Effector memory CD8-positive, alpha-beta T cell (primary cell): ENCODE measurements at regions not wholly inside any gene's neighbourhood (a gene's known extent, or its start where the extent isn't known, plus 50 kb on each side); places are given as distances from the start of the nearest gene placed in this dataset.

Source experiments
- ATAC-seq: fragments of 150-1000 bp; cut with Tn5 transposase; replicated peaks from 2 replicates; pipeline ENCODE4 v1.10.0; 2021; ENCODE audit warnings: mild to moderate bottlenecking, moderate library complexity
- DNase-seq, 3 experiments: peaks; one replicate each; pipeline ENCODE4 v3.0.0; 2021
- H3K27ac Mint-ChIP-seq, 2 donors: one replicate each; pipeline ENCODE4 v1.8.0; 2022; ENCODE audit warnings: mild to moderate bottlenecking in 2 of 2, mixed read lengths in 2 of 2, moderate library complexity in 2 of 2
- H3K27me3 Mint-ChIP-seq, 2 donors: one replicate each; pipeline ENCODE4 v1.8.0; 2022; ENCODE audit warnings: mixed read lengths in 2 of 2
- H3K36me3 Mint-ChIP-seq: one replicate; pipeline ENCODE4 v1.8.0; 2022; ENCODE audit warnings: mild to moderate bottlenecking, moderate library complexity, mixed read lengths; ENCODE audit not compliant: insufficient read depth
- H3K4me1 Mint-ChIP-seq, 2 donors: one replicate each; pipeline ENCODE4 v1.8.0; 2022; ENCODE audit warnings: low read depth in 2 of 2, mixed read lengths in 2 of 2
- H3K4me3 Mint-ChIP-seq, 2 donors: one replicate each; pipeline ENCODE4 v1.8.0; 2022; ENCODE audit warnings: mild to moderate bottlenecking in 2 of 2, mixed read lengths in 2 of 2, moderate library complexity in 2 of 2
- H3K9me3 Mint-ChIP-seq, 2 donors: one replicate each; pipeline ENCODE4 v1.8.0; 2022; ENCODE audit warnings: mixed read lengths in 2 of 2

DNA sequence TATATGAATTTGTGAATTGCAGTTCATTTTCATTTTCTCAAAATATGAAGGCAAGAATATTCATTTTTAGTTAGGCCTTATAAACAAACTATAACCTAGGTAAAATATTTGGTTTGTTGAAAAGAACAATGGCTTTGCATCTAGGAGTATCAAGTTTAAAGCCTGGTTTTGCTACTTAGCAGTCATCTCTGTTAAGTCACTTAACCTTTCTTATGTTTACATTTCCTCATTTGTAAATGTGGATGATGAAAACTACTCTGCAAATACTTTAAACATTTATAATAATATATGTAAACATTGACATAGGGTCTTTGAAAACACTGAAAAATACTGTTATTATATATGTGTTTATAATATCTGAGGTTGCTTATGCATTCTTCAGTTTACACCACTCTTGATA lies 135.5 kb downstream of the CENPW start:
- Mint-ChIP-seq H3K9me3 (peaks cover 2 to 11% of the 10 kb centered on the region in 2 donors), H3K4me1 (no peaks in the 10 kb centered on the region), H3K27ac (no peak overlapping the region), H3K27me3 (no peaks in the 10 kb centered on the region), H3K4me3 (no peak overlapping the region), H3K36me3 (no peaks in the 10 kb centered on the region)
- DNase-seq (no peak), ATAC-seq (no peak)

GRCh38 chr6:126477678-126478077 lies 137.8 kb downstream of the CENPW start:
- Mint-ChIP-seq H3K27me3 (no peaks in the 10 kb centered on the region), H3K4me3 (no peak overlapping the region), H3K9me3 (peaks cover 0 to 2% of the 10 kb centered on the region in 2 donors), H3K36me3 (no peaks in the 10 kb centered on the region), H3K27ac (no peak overlapping the region), H3K4me1 (no peaks in the 10 kb centered on the region)
- DNase-seq (no peak), ATAC-seq (no peak)

- Mint-ChIP-seq H3K4me3 (no peak overlapping the region), H3K4me1 (no peaks in the 10 kb centered on the region), H3K27ac (no peak overlapping the region), H3K36me3 (no peaks in the 10 kb centered on the region), H3K27me3 (no peaks in the 10 kb centered on the region), H3K9me3 (peaks cover 0 to 2% of the 10 kb centered on the region in 2 donors)
- DNase-seq = no peak
- no peak for ATAC-seq
Measured at GRCh38 chr6:126480268-126480667, 140.4 kb downstream of the CENPW start.

DNA sequence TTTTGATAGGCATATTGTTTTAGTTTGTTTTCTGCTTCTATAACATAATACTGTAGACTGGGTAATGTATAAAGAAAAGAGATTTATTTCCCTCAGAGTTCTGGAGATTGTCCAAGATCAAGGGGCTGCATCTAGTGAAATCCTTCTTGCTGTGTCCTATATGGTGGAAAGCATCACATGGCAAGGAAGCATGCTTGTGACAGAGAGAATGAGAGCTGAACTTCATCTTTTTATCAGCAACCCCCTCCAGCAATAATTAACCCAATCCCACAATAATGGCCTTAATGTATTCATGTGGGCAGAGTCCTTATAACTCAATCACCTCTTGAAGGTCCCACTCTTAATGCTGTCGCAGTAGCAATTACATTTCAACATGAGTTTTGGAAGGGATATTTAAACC lies 141.4 kb downstream of the CENPW start:
- no peak overlapping the region for H3K4me3 Mint-ChIP-seq
- no peaks in the 10 kb centered on the region for H3K4me1 Mint-ChIP-seq
- H3K36me3 Mint-ChIP-seq = no peaks in the 10 kb centered on the region
- H3K9me3 Mint-ChIP-seq = peaks cover 0 to 2% of the 10 kb centered on the region in 2 donors
- ATAC-seq = no peak
- no peak for DNase-seq
- no peak overlapping the region for H3K27ac Mint-ChIP-seq
- no peaks in the 10 kb centered on the region for H3K27me3 Mint-ChIP-seq

DNA sequence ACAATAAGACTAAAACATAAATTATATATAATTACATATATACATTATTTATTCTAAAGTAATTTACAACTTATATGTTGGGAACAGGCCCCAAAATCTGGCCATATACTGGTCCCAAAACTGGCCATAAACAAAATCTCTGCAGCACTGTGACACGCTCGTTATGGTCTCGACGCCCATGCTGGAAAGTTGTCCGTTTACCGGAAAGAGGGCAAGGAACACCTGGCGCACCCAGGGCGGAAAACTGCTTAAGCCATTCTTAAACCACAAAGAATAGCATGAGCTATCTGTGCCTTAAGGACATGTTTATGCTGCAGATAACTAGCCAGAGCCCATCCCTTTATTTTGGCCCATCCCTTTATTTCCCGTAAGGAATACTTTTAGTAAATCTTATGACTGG lies 164.9 kb downstream of the CENPW start:
- no peak for DNase-seq

GRCh38 chr6:126513198-126513597 lies 173.3 kb downstream of the CENPW start:
- peaks cover 5 to 19% of the 10 kb centered on the region in 2 donors for H3K9me3 Mint-ChIP-seq
- ATAC-seq (no peak), DNase-seq (no peak)
- no peaks in the 10 kb centered on the region for H3K27me3 Mint-ChIP-seq
- no peak overlapping the region for H3K4me3 Mint-ChIP-seq
- no peaks in the 10 kb centered on the region for H3K4me1 Mint-ChIP-seq
- H3K36me3 Mint-ChIP-seq = no peaks in the 10 kb centered on the region
- H3K27ac Mint-ChIP-seq = no peak overlapping the region

More for the DNA sequence above, 164.9 kb downstream of the CENPW start:
- ATAC-seq = no peak
- no peak overlapping the region for H3K27ac Mint-ChIP-seq
- no peaks in the 10 kb centered on the region for H3K4me1 Mint-ChIP-seq
- H3K4me3 Mint-ChIP-seq = no peak overlapping the region
- H3K9me3 Mint-ChIP-seq = peaks cover 13 to 29% of the 10 kb centered on the region in 2 donors
- no peaks in the 10 kb centered on the region for H3K36me3 Mint-ChIP-seq
- H3K27me3 Mint-ChIP-seq = no peaks in the 10 kb centered on the region

DNA sequence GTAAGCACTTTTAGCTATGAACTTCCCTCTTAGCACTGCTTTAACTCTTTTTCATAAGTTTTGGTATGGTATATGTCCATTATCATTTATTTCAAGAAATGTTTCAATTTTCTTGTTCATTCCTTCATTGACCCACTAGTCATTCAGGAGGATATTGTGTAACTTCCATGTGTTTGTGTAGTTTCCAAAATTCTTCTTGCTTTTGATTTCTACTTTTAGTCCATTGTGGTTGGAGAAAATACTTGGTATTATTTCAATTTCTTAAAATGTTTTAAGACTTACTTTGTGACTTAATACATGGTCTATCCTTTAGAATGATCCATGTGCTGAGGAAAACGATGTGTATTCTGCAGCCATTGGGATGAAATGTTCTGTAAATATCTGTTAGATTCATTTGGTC lies 176.5 kb downstream of the CENPW start:
- Mint-ChIP-seq H3K4me3 (no peak overlapping the region), H3K36me3 (no peaks in the 10 kb centered on the region), H3K9me3 (peaks cover 2 to 5% of the 10 kb centered on the region in 2 donors), H3K4me1 (no peaks in the 10 kb centered on the region), H3K27ac (no peak overlapping the region), H3K27me3 (no peaks in the 10 kb centered on the region)
- DNase-seq = no peak
- ATAC-seq = no peak

- H3K9me3 Mint-ChIP-seq = no peaks in the 10 kb centered on the region
- ATAC-seq (no peak), DNase-seq (no peak)
- no peaks in the 10 kb centered on the region for H3K36me3 Mint-ChIP-seq
- H3K27me3 Mint-ChIP-seq = no peaks in the 10 kb centered on the region
- no peak overlapping the region for H3K27ac Mint-ChIP-seq
- H3K4me3 Mint-ChIP-seq = no peak overlapping the region
- H3K4me1 Mint-ChIP-seq = no peaks in the 10 kb centered on the region
Measured at GRCh38 chr6:126524811-126525326, 185.0 kb downstream of the CENPW start.

GRCh38 chr6:126526547-126526946 lies 186.6 kb downstream of the CENPW start:
- Mint-ChIP-seq H3K4me1 (no peaks in the 10 kb centered on the region), H3K36me3 (no peaks in the 10 kb centered on the region), H3K9me3 (no peaks in the 10 kb centered on the region)

DNA sequence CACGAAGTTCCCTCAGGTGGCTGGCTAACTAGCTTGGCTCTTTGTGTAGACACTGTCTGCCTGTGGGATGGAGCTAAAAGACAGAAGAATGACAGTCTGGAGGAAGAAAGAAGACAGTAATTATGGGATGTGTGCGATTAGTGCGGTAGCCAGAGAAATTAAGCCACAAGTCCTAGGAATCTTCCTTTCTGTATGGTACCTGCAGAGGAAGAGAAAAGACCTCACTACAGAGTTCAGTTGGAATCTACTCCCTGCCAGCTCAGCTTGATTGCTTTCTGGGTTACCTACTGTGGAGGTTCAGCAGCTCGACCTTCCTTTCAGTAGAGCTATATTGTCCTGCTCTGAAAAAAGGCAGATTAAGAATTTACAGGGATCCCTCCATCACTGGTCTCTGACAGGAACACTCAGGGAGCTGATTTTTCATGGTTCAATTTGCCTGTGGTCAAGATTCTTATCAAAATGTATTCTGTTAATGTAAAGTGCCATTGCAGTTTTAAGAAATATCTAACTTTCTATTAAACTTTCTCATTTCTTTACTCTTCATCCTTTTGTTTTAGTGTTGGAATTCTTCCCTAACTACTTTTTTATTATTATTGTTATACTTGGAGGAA lies 187.2 kb downstream of the CENPW start:
- no peak overlapping the region for H3K4me3 Mint-ChIP-seq
- H3K36me3 Mint-ChIP-seq = no peaks in the 10 kb centered on the region
- H3K4me1 Mint-ChIP-seq = no peaks in the 10 kb centered on the region
- H3K27me3 Mint-ChIP-seq = no peaks in the 10 kb centered on the region
- ATAC-seq (no peak), DNase-seq (no peak)
- no peak overlapping the region for H3K27ac Mint-ChIP-seq
- H3K9me3 Mint-ChIP-seq = peaks cover 0 to 4% of the 10 kb centered on the region in 2 donors

More at GRCh38 chr6:126526547-126526946, 186.6 kb downstream of the CENPW start:
- ATAC-seq (no peak), DNase-seq (no peak)
- Mint-ChIP-seq H3K27me3 (no peaks in the 10 kb centered on the region), H3K27ac (no peak overlapping the region), H3K4me3 (no peak overlapping the region)

DNA sequence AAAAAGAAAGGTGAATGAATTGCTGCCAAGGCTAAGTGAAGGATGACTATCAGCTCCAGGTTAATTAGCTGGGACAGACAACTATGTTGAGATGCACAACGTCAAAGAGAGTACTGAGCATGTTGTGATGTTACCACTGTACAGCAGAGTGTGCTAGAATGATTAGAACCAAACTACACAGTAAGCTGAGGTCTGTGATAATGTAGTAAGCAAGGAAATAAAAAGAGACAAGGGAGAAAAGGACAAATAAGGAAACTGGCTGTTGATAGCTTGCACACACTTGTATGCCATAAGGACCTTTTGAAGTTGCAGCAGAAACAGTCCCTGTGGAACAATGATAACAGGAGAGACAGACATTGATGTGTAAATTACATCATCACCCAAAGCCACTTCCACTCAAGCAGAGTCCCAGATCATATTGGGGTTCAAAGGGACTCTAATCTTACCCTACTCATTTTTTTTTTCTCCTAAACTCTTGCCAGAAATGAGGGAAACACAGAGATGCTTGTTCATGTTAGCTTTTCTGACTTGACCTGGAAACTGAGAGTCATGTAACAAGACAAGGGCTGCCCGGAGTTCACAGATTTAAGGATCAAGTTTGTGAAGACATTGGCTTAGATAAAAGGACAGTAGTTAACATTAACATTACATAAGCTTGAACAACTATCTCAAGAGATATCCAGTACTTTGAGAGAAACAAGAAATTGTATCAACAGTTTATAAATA lies 189.9 kb downstream of the CENPW start:
- H3K27me3 Mint-ChIP-seq = no peaks in the 10 kb centered on the region
- H3K27ac Mint-ChIP-seq = no peak overlapping the region
- ATAC-seq (no peak), DNase-seq (no peak)
- H3K4me1 Mint-ChIP-seq = no peaks in the 10 kb centered on the region
- H3K4me3 Mint-ChIP-seq = no peak overlapping the region
- H3K9me3 Mint-ChIP-seq = peaks cover 0 to 15% of the 10 kb centered on the region in 2 donors
- no peaks in the 10 kb centered on the region for H3K36me3 Mint-ChIP-seq

DNA sequence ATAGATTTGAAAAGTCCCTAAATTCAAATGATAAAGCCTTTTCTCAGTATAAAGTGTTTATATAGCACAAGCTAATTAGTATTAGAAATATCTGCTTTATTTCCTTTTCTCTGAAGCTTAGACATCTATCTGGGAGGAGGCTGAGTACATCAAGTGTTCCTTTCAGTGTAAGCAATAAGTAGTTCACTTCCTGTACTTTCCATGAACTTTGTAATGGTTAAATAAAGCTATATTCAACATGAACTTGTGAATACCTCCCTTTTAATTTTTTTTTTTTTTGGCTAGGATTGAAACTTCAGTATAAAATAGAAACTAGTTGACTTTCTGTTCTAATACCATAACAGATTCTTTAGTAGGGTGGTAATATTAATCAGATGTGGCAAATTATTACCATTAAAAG lies 190.9 kb downstream of the CENPW start:
- DNase-seq (no peak), ATAC-seq (no peak)
- Mint-ChIP-seq H3K36me3 (no peaks in the 10 kb centered on the region), H3K4me1 (no peaks in the 10 kb centered on the region), H3K27ac (no peak overlapping the region), H3K4me3 (no peak overlapping the region), H3K27me3 (no peaks in the 10 kb centered on the region), H3K9me3 (peaks cover 0 to 15% of the 10 kb centered on the region in 2 donors)

- H3K27me3 Mint-ChIP-seq = no peaks in the 10 kb centered on the region
Measured at GRCh38 chr6:126531286-126531685, 191.4 kb downstream of the CENPW start.

GRCh38 chr6:126531840-126532239 lies 191.9 kb downstream of the CENPW start:
- H3K9me3 Mint-ChIP-seq = peaks cover 1 to 15% of the 10 kb centered on the region in 2 donors
- H3K4me3 Mint-ChIP-seq = no peak overlapping the region
- no peak overlapping the region for H3K27ac Mint-ChIP-seq
- H3K27me3 Mint-ChIP-seq = no peaks in the 10 kb centered on the region
- no peak for ATAC-seq
- H3K36me3 Mint-ChIP-seq = no peaks in the 10 kb centered on the region
- H3K4me1 Mint-ChIP-seq = no peaks in the 10 kb centered on the region
- DNase-seq = no peak

More at GRCh38 chr6:126531286-126531685, 191.4 kb downstream of the CENPW start:
- Mint-ChIP-seq H3K9me3 (peaks cover 0 to 15% of the 10 kb centered on the region in 2 donors), H3K4me3 (no peak overlapping the region), H3K4me1 (no peaks in the 10 kb centered on the region), H3K27ac (no peak overlapping the region), H3K36me3 (no peaks in the 10 kb centered on the region)
- no peak for DNase-seq
- ATAC-seq = no peak
